ENCODE measurements at regions not wholly inside any gene's neighbourhood (a gene's known extent, or its start where the extent isn't known, plus 50 kb on each side); places are given as distances from the start of the nearest gene placed in this dataset.

DNA sequence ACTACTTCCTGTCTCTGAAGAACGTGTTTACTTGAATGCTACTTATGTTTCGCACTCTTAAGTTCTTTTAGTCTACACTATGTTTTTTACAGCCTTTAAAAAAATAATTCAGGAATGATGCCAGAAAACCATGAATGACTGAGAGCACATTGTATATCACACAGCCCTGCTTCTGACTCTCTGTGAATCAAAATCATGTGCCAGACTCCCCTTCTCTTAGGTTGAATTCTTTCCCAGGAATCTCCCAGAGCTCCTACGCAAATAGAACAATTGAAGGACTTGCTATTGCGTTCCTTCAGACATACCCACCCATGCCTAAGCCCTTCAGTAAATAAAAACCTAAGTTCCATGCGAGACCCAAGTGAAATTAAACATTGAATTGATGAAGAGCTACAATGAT, 782.0 kb upstream of the ALCAM start:
- Histone ChIP-seq H3K4me3 (ENCODE audit: extremely low read depth, insufficient read depth, low read length, poor library complexity, severe bottlenecking) (no peak overlapping the region), H3K9me3 (ENCODE audit: control insufficient read depth, low read length) (peaks cover 4% of the 10 kb centered on the region), H3K36me3 (ENCODE audit: control insufficient read depth, insufficient read depth, low read length) (no peaks in the 10 kb centered on the region), H3K27ac (ENCODE audit: low read depth, low read length, severe bottlenecking) (no peak overlapping the region), H3K4me1 (ENCODE audit: control insufficient read depth, insufficient read depth, low read length, poor library complexity, severe bottlenecking) (no peaks in the 10 kb centered on the region)
- 89 to 95% methylated on average over 2 to 3 of the region's 5 CpGs for WGBS, 2 experiments (ENCODE audit: insufficient coverage in 2 of 2)

DNA sequence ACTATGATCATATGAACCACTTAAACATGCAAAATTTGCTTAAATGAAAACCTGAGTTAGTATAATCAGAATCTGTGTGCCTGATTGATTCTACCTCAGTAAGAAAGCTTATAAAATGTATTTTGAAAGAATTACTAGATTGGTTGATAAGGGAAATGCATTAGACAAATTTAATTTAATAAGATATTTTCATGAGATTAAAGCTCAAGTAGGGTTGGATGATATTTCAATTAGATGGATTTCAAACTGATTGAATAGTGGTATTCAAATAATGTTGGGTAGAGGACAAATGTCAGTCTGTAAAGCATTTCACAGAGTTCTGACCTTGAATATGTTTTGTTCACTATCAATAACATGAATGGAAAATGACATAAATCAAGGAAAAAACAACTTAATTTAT, 780.4 kb upstream of the ALCAM start:
- H3K27ac ChIP-seq (ENCODE audit: low read depth, low read length, severe bottlenecking), result no peak overlapping the region
- no peak overlapping the region for H3K4me3 ChIP-seq (ENCODE audit: extremely low read depth, insufficient read depth, low read length, poor library complexity, severe bottlenecking)
- H3K9me3 ChIP-seq (ENCODE audit: control insufficient read depth, low read length), result no peaks in the 10 kb centered on the region
- H3K4me1 ChIP-seq (ENCODE audit: control insufficient read depth, insufficient read depth, low read length, poor library complexity, severe bottlenecking), result no peaks in the 10 kb centered on the region
- no peaks in the 10 kb centered on the region for H3K36me3 ChIP-seq (ENCODE audit: control insufficient read depth, insufficient read depth, low read length)

DNA sequence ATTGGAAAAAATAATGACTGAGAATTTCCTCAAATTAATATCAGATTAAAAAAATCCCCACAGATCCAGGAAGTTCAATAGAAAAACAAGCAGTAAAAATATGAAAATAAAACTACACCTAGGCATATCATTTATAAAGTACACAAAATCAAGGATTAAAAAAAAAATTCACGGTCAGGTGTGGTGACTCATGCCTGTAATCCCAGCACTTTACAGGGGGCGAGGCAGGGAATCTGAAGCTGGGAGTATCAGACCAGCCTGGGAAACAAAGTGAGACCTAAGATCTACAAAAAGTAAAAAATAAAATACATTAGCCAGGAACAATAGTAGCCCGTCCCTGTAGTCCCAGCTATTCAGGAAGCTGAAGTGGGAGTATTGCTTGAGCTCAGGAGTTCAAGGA, 778.3 kb upstream of the ALCAM start:
- H3K36me3 ChIP-seq (ENCODE audit: control insufficient read depth, insufficient read depth, low read length), result no peaks in the 10 kb centered on the region
- 100% methylated on average over 1 of the region's 3 CpGs; no CpG with 5 or more reads in 1 of the 2 experiments for WGBS, 2 experiments (ENCODE audit: insufficient coverage in 2 of 2)
- H3K9me3 ChIP-seq (ENCODE audit: control insufficient read depth, low read length), result no peaks in the 10 kb centered on the region
- H3K4me3 ChIP-seq (ENCODE audit: extremely low read depth, insufficient read depth, low read length, poor library complexity, severe bottlenecking), result no peak overlapping the region
- H3K27ac ChIP-seq (ENCODE audit: low read depth, low read length, severe bottlenecking), result no peak overlapping the region
- H3K4me1 ChIP-seq (ENCODE audit: control insufficient read depth, insufficient read depth, low read length, poor library complexity, severe bottlenecking), result no peaks in the 10 kb centered on the region

DNA sequence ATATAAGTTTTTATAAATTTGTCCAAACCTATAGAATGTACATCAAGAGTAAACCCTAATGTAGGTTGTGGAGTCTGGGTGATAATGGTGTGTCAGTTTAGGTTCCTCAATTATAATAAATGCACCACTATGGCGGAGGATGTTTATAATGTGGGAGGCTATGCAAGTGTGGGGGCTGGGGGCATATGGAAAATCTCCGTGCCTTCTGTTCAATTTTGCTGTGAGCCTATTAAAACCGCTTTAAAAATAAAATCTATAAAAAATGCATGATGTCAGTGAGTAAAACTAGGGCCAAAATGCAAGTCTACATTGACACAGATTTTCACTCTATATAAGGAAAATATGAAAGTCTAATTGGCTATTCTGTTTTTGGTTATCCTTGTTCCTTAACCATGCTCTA, 774.9 kb upstream of the ALCAM start:
- no peaks in the 10 kb centered on the region for H3K4me1 ChIP-seq (ENCODE audit: control insufficient read depth, insufficient read depth, low read length, poor library complexity, severe bottlenecking)
- WGBS, 2 experiments (ENCODE audit: insufficient coverage in 2 of 2), result 60 to 80% methylated on average over 1 of the region's 3 CpGs
- no peaks in the 10 kb centered on the region for H3K36me3 ChIP-seq (ENCODE audit: control insufficient read depth, insufficient read depth, low read length)
- no peaks in the 10 kb centered on the region for H3K9me3 ChIP-seq (ENCODE audit: control insufficient read depth, low read length)
- no peak overlapping the region for H3K27ac ChIP-seq (ENCODE audit: low read depth, low read length, severe bottlenecking)
- no peak overlapping the region for H3K4me3 ChIP-seq (ENCODE audit: extremely low read depth, insufficient read depth, low read length, poor library complexity, severe bottlenecking)

DNA sequence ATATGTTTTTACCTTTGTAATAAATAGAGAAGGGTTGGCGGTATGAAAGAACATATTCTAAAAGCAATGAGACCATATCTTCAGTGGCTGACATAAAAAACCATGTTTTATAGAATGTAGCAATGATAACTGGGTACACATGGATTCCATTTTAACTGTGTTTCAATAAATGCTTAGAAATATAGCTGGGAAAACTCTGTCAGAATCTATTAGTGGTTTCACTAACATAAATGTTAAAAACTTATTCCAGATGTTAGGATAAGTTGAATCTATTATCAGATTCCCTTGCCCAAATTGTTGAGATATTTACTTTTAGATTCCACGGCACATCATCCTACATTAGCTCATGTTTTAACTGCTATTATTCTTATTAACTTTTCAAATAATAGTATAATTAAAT, 772.2 kb upstream of the ALCAM start:
- Histone ChIP-seq H3K4me1 (ENCODE audit: control insufficient read depth, insufficient read depth, low read length, poor library complexity, severe bottlenecking) (no peaks in the 10 kb centered on the region), H3K4me3 (ENCODE audit: extremely low read depth, insufficient read depth, low read length, poor library complexity, severe bottlenecking) (no peak overlapping the region), H3K36me3 (ENCODE audit: control insufficient read depth, insufficient read depth, low read length) (no peaks in the 10 kb centered on the region), H3K9me3 (ENCODE audit: control insufficient read depth, low read length) (no peaks in the 10 kb centered on the region), H3K27ac (ENCODE audit: low read depth, low read length, severe bottlenecking) (no peak overlapping the region)
- WGBS, 2 experiments (ENCODE audit: insufficient coverage in 2 of 2), result no CpG with 5 or more reads among the region's 2 CpGs

DNA sequence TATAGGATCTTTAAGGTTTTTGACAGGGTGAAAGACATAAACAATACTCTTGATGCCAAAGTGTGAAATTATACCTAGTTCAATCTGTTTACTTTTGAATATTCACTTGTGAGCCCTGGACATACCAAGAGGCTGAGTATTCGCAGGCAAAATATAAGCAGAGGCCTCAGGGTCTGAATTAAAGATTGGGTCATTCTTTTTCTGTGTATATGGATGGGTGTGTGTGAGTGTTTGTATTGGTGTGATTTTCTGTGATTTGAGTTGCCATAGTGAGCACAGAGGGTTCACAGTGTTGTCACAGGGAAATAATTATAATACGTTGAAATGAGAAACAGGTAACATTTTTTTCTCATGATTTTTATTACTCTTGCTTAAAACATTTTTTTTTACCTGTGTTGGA, 770.7 kb upstream of the ALCAM start:
- Histone ChIP-seq H3K9me3 (ENCODE audit: control insufficient read depth, low read length) (no peaks in the 10 kb centered on the region), H3K27ac (ENCODE audit: low read depth, low read length, severe bottlenecking) (no peak overlapping the region), H3K4me3 (ENCODE audit: extremely low read depth, insufficient read depth, low read length, poor library complexity, severe bottlenecking) (no peak overlapping the region), H3K36me3 (ENCODE audit: control insufficient read depth, insufficient read depth, low read length) (no peaks in the 10 kb centered on the region), H3K4me1 (ENCODE audit: control insufficient read depth, insufficient read depth, low read length, poor library complexity, severe bottlenecking) (no peaks in the 10 kb centered on the region)
- WGBS, 2 experiments (ENCODE audit: insufficient coverage in 2 of 2), result 100% methylated on average over 1 of the region's 2 CpGs; no CpG with 5 or more reads in 1 of the 2 experiments

DNA sequence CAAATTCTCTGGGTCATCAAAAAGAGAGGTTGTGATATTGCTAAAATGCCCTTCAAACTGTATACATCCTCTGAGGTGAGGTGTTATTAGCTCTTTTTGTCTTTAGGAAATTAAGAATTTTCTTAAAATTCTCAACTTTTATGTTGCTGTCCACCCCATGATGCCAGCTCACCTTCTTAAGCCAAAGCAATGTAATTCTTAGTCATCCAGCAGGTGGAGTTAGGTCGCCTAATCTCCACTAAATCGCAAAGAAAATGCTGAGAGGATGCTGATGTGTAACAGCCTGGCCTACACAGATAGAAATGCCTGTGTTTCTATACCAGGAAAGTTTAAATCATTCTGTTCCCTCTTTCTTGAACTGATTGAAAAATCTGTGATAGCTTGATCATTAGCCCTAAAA, 770.2 kb upstream of the ALCAM start:
- Histone ChIP-seq H3K9me3 (ENCODE audit: control insufficient read depth, low read length) (no peaks in the 10 kb centered on the region), H3K4me3 (ENCODE audit: extremely low read depth, insufficient read depth, low read length, poor library complexity, severe bottlenecking) (no peak overlapping the region), H3K36me3 (ENCODE audit: control insufficient read depth, insufficient read depth, low read length) (no peaks in the 10 kb centered on the region), H3K4me1 (ENCODE audit: control insufficient read depth, insufficient read depth, low read length, poor library complexity, severe bottlenecking) (no peaks in the 10 kb centered on the region), H3K27ac (ENCODE audit: low read depth, low read length, severe bottlenecking) (no peak overlapping the region)
- 23% methylated on average over 2 of the region's 2 CpGs; no CpG with 5 or more reads in 1 of the 2 experiments for WGBS, 2 experiments (ENCODE audit: insufficient coverage in 2 of 2)

DNA sequence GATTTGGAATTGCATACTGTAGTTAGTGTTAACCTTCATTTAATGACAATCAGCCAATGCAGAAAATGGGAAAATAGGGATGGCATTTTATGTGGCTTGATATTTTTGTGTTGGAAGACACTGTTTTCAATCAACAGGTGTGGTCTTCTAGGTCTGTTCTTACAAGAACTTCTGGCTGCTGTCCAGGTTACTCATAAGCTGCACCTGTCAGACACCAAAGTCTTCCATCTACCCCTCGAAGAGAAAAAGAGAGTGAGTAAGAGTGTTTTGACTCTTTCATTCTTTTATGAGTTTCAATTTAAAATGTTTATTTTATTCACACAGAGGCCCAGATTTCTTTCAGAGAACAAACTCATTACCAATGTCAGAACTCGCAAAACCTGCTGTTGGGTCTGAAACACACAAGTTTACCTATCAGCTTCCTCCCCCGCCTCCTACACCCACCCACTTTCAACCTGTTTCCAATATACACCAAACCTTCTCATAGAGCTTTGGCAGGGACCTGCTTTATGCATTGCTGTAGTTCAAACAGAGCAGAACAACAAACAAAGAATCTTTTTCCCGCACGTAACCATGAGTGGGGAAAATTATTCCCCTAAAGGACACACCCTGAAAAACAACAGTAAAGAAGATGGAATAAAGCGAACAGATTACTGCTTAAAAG, 767.7 kb upstream of the ALCAM start:
- 100% methylated on average over 2 of the region's 6 CpGs; no CpG with 5 or more reads in 1 of the 2 experiments for WGBS, 2 experiments (ENCODE audit: insufficient coverage in 2 of 2)
- H3K9me3 ChIP-seq (ENCODE audit: control insufficient read depth, low read length), result no peaks in the 10 kb centered on the region

DNA sequence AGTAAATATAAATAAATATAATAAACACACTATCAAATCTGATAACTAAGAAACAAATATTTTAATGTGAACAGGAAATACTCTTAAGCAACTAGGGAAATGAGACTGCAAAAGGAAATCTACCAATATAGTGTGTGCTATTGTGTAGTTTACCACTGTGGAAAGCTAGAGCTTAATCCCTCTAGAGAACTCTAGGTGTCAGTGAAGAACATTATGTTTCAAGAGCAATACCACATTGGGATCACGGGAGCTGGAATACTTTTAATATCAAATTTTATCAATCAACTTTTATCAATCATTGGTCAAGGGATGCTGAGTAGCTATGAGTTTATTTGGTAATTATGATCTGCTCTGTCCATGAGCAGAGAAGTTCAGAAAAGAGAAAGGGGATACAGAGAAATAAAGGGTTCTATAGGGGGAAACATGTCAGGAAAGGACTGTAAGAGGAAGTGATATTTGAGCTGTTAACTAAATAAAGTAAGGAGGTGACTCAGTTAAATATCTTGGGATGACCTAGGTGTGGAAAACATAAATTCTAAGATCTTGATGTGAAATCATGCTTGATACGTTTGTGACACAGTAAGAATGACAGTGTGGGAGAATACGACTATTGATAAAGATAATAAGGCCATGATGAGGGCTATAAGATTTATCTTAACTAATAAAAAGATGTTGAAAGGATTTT, 762.2 kb upstream of the ALCAM start:
- 83 to 92% methylated on average over 2 of the region's 3 CpGs for WGBS, 2 experiments (ENCODE audit: insufficient coverage in 2 of 2)

More for the DNA sequence above, 767.7 kb upstream of the ALCAM start:
- H3K4me1 ChIP-seq (ENCODE audit: control insufficient read depth, insufficient read depth, low read length, poor library complexity, severe bottlenecking), result no peaks in the 10 kb centered on the region
- no peak overlapping the region for H3K4me3 ChIP-seq (ENCODE audit: extremely low read depth, insufficient read depth, low read length, poor library complexity, severe bottlenecking)
- H3K27ac ChIP-seq (ENCODE audit: low read depth, low read length, severe bottlenecking), result no peak overlapping the region
- H3K36me3 ChIP-seq (ENCODE audit: control insufficient read depth, insufficient read depth, low read length), result no peaks in the 10 kb centered on the region

DNA sequence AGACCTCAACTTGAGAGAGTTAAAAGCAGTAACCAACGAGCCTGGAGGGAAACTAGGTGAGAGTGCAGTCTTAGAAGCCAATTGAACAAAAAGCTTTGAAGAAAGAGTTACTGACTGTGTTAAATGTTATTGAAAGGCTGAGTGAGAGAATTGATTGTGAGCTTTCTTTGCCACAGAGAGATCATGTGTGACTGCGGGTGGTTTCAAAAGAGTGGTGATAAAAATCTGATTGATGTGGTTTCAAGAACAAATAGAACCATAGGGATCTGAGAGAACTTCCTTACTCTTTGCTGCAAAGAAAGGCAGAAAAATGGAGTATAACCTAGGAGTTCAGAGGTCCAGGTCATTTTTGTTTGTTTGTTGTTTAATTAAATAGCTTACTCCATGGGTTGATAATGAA, 759.9 kb upstream of the ALCAM start:
- WGBS, 2 experiments (ENCODE audit: insufficient coverage in 2 of 2), result 47 to 69% methylated on average over 2 of the region's 2 CpGs
- Histone ChIP-seq H3K27ac (ENCODE audit: low read depth, low read length, severe bottlenecking) (no peak overlapping the region), H3K9me3 (ENCODE audit: control insufficient read depth, low read length) (peaks cover 4% of the 10 kb centered on the region), H3K4me1 (ENCODE audit: control insufficient read depth, insufficient read depth, low read length, poor library complexity, severe bottlenecking) (no peaks in the 10 kb centered on the region), H3K36me3 (ENCODE audit: control insufficient read depth, insufficient read depth, low read length) (no peaks in the 10 kb centered on the region), H3K4me3 (ENCODE audit: extremely low read depth, insufficient read depth, low read length, poor library complexity, severe bottlenecking) (no peak overlapping the region)

More for the DNA sequence above, 762.2 kb upstream of the ALCAM start:
- no peak overlapping the region for H3K4me3 ChIP-seq (ENCODE audit: extremely low read depth, insufficient read depth, low read length, poor library complexity, severe bottlenecking)
- peaks cover 4% of the 10 kb centered on the region for H3K9me3 ChIP-seq (ENCODE audit: control insufficient read depth, low read length)
- H3K36me3 ChIP-seq (ENCODE audit: control insufficient read depth, insufficient read depth, low read length), result no peaks in the 10 kb centered on the region
- no peaks in the 10 kb centered on the region for H3K4me1 ChIP-seq (ENCODE audit: control insufficient read depth, insufficient read depth, low read length, poor library complexity, severe bottlenecking)
- no peak overlapping the region for H3K27ac ChIP-seq (ENCODE audit: low read depth, low read length, severe bottlenecking)
